HCT116 (cell line): ENCODE measurements at regions not wholly inside any gene's neighbourhood (a gene's known extent, or its start where the extent isn't known, plus 50 kb on each side); places are given as distances from the start of the nearest gene placed in this dataset.

Experiments used
- CTCF ChIP-seq, 3 experiments: fragments of 200-600 bp in 1 of 3; sonication (generic) in 1 of 3; IDR thresholded peaks in 2 of 3; conservative IDR thresholded peaks in 1 of 3; 2 replicates each; pipeline ENCODE4 v1.5.1; 2012 to 2017; ENCODE audit warnings: low read depth in 2 of 3, low read length in 2 of 3, antibody characterized with exemption in 1 of 3, borderline replicate concordance in 1 of 3, control low read depth in 1 of 3, mild to moderate bottlenecking in 1 of 3, mixed read lengths in 1 of 3, mixed run types in 1 of 3, moderate library complexity in 1 of 3; ENCODE audit not compliant: insufficient read depth in 1 of 3
- EGR1 ChIP-seq: IDR thresholded peaks from 2 replicates; pipeline ENCODE4 v1.6.1; 2012; ENCODE audit warnings: low read depth
- EZH2 ChIP-seq: fragments of 200-600 bp; sonication (generic); IDR thresholded peaks from 2 replicates; pipeline ENCODE4 v1.6.1; 2017; ENCODE audit warnings: antibody characterized with exemption, mixed run types
- MAX ChIP-seq: IDR thresholded peaks from 2 replicates; pipeline ENCODE4 v1.6.1; 2012
- POLR2A ChIP-seq: IDR thresholded peaks from 2 replicates; pipeline ENCODE4 v1.7.0; 2011; ENCODE audit warnings: borderline replicate concordance; ENCODE audit not compliant: insufficient read depth, insufficient read length; ENCODE audit errors: extremely low read depth
- POLR2AphosphoS5 ChIP-seq: IDR thresholded peaks from 2 replicates; pipeline ENCODE4 v1.6.1; 2011; ENCODE audit warnings: mild to moderate bottlenecking, low read depth, low read length, moderate library complexity
- RAD21 ChIP-seq: IDR thresholded peaks from 2 replicates; pipeline ENCODE4 v1.6.1; 2012; ENCODE audit warnings: low read depth, mild to moderate bottlenecking
- YY1 ChIP-seq: IDR thresholded peaks from 2 replicates; pipeline ENCODE4 v1.6.1; 2011; ENCODE audit warnings: low read length, low read depth, moderate library complexity, mild to moderate bottlenecking; ENCODE audit not compliant: insufficient replicate concordance; ENCODE audit errors: extremely low read depth

GRCh38 chr21:35833388-35833787 lies 226.9 kb downstream of the SETD4 start:
- TF ChIP-seq MAX (no peak), YY1 (no peak), RAD21 (no peak), EGR1 (no peak), CTCF (IDR thresholded peaks at IDR 0.05 in 2 of 3, conservative IDR thresholded peaks at IDR 0.05 in 1 of 3; ENCODE audit: borderline replicate concordance in 1 of 3, insufficient read depth in 1 of 3, low read depth in 2 of 3, low read length in 2 of 3) (no peak), POLR2A (no peak), EZH2 (no peak), POLR2AphosphoS5 (no peak)
